Pulmonary artery endothelial cell (primary cell): ENCODE measurements at regions not wholly inside any gene's neighbourhood (a gene's known extent, or its start where the extent isn't known, plus 50 kb on each side); places are given as distances from the start of the nearest gene placed in this dataset.
A peak's percentile ranks its signal among the peaks of the same experiment; 100 is the strongest.

Experiments used
- DNase-seq: peaks from one replicate; pipeline ENCODE4 v3.0.0-alpha.2; 2011; ENCODE audit warnings: low read depth, low spot score

DNA sequence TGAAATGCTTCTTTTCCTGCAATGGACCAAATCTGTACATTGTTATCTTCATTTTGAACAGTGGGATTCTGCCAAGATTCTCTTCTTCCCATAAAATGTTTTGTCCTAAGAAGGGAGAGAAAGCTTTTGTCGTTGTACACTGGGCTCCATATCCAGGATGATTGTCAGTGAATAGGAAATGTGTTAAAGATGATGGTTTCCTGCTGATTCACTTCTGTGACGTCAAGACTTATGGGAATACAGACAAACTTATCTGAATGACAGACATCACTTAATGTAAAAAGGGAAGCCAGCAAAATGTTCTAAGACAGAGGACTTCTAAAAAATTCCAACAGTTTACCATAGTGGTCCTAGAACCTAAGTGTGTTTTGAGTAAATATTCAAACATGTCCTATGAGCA lies 53.7 kb upstream of the HPF1 start:
- DNase-seq, result no peak

DNA sequence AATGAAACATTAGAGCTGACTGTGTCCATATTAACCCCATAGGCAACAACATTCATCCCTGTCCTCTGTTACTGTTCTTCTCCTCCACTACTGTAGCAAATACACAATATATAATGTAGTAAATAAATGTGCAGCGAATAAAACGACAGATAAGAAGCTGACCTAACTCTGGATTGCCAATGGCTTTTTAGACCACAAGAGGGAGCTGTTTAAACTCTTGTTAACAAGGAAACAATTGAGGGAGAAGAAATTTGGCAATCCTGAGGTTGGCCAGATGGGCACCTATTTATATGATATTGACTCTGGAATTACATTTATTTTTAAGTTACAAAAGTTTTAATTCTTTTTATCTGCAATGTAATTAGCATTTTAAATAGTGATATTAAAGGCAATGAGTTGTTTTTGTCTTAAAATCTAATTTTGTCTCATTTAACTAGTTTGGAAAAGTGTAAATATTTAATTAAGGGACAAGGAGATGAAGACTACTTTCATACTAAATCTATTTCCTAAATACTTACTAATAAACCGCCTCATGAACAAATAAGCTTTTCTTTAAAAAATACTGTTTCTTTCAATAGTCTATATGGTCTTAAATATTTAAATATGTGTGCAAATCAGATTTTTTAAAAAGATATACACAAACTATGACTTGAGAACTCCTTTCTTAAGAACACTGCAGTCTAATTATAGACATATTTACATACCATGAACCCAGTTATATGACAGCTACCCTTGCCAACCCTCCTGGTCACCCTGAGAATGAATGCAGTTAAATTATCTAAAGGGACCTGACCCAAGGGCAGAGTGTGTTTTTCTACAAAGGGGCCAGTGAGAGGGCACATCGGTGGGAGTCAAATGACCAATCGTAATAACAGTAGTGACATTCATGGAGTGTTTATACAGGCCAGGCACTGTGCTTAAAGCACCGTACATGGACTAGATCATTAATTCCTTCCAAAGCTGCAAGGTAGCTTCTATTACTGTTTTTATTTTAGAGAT lies 52.9 kb upstream of the HPF1 start:
- peak; percentile 30 for DNase-seq

DNA sequence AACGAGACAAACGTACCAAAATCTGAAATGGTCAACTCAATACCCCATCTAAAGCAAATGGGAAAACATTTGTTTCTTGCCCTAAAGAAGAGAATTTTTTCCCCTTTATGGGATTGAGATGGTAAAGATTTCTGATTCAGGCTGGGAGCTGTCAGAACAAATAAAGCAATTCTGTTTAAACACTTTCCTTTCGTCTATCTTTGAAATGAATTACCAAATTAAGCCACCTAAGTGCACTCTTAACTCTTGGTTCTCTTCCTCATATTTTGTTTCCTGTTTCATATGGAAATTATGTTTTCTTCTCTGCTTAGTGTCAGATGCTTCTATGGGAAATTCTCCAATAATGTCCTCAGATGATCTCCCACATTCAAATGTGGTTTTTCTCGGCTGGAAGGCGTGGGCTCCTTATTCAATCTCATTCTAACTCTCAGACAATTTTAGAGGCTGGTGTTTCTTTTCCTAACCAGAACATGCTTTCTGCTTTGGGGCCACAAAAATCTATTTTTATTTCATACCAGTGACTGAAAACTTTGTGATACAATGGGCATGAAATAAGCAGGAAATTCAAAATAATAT lies 50.3 kb upstream of the HPF1 start:
- DNase-seq, result no peak
